ENCODE measurements at regions not wholly inside any gene's neighbourhood (a gene's known extent, or its start where the extent isn't known, plus 50 kb on each side); places are given as distances from the start of the nearest gene placed in this dataset.

DNA sequence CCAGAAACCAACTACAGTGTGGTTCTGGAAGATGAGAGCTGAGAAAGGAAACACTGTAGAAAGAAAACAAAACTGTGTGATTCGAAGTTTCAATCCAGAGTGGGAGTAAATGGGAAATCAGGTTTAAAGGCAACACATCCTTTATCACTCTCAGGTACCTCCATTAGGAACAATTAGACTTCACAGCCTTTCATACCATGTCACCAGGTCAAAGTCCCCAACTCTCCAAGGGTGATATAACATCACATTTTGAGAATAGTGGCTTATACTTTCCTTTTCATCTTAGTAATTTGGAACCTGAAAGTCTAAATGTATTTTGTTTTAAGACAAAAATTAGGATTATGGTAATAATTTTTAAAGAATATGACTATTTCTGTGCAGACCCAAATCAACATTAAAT, 194.9 kb upstream of the WWC1 start:
- no peaks in the 10 kb centered on the region for H3K36me3 Mint-ChIP-seq
- ATAC-seq (no peak), DNase-seq (ENCODE audit: low spot score) (no peak)
- no peaks in the 10 kb centered on the region for H3K4me1 Mint-ChIP-seq
- POLR2A ChIA-PET = no interaction called here
- no peak overlapping the region for H3K4me3 Mint-ChIP-seq
- CTCF ChIA-PET = no interaction called here
- H3K27me3 Mint-ChIP-seq (ENCODE audit: low read depth) = no peaks in the 10 kb centered on the region; the same call in 1 of the 2 replicates
- TF ChIP-seq NR2C2 (CRISPR knock-in tag; IDR thresholded peaks at IDR 0.05) = no peak
- TF ChIP-seq, protein P1, sequence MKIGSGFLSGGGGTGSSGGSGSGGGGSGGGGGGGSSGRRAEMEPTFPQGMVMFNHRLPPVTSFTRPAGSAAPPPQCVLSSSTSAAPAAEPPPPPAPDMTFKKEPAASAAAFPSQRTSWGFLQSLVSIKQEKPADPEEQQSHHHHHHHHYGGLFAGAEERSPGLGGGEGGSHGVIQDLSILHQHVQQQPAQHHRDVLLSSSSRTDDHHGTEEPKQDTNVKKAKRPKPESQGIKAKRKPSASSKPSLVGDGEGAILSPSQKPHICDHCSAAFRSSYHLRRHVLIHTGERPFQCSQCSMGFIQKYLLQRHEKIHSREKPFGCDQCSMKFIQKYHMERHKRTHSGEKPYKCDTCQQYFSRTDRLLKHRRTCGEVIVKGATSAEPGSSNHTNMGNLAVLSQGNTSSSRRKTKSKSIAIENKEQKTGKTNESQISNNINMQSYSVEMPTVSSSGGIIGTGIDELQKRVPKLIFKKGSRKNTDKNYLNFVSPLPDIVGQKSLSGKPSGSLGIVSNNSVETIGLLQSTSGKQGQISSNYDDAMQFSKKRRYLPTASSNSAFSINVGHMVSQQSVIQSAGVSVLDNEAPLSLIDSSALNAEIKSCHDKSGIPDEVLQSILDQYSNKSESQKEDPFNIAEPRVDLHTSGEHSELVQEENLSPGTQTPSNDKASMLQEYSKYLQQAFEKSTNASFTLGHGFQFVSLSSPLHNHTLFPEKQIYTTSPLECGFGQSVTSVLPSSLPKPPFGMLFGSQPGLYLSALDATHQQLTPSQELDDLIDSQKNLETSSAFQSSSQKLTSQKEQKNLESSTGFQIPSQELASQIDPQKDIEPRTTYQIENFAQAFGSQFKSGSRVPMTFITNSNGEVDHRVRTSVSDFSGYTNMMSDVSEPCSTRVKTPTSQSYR (CRISPR knock-in tag; IDR thresholded peaks at IDR 0.05) = no peak
- no peak for TF ChIP-seq ZNF423 (CRISPR knock-in tag; IDR thresholded peaks at IDR 0.05)
- TF ChIP-seq MXD4 (CRISPR knock-in tag; IDR thresholded peaks at IDR 0.05; ENCODE audit: borderline replicate concordance) = no peak
- no peak for TF ChIP-seq USF2 (CRISPR knock-in tag; IDR thresholded peaks at IDR 0.05)
- no peak for TF ChIP-seq GTF2I (CRISPR knock-in tag; conservative IDR thresholded peaks at IDR 0.05)
- no peak for TF ChIP-seq ZNF232 (CRISPR knock-in tag; IDR thresholded peaks at IDR 0.05)
- no peak for TF ChIP-seq ZMAT4 (CRISPR knock-in tag; IDR thresholded peaks at IDR 0.05)
- TF ChIP-seq ZNF121 (CRISPR knock-in tag; IDR thresholded peaks at IDR 0.05) = no peak
- no peak for TF ChIP-seq SOX15 (CRISPR knock-in tag; IDR thresholded peaks at IDR 0.05)
- TF ChIP-seq TEAD4 (CRISPR knock-in tag; IDR thresholded peaks at IDR 0.05) = no peak
- TF ChIP-seq OVOL2 (CRISPR knock-in tag; IDR thresholded peaks at IDR 0.05; ENCODE audit: borderline replicate concordance) = no peak
- TF ChIP-seq, protein P2, sequence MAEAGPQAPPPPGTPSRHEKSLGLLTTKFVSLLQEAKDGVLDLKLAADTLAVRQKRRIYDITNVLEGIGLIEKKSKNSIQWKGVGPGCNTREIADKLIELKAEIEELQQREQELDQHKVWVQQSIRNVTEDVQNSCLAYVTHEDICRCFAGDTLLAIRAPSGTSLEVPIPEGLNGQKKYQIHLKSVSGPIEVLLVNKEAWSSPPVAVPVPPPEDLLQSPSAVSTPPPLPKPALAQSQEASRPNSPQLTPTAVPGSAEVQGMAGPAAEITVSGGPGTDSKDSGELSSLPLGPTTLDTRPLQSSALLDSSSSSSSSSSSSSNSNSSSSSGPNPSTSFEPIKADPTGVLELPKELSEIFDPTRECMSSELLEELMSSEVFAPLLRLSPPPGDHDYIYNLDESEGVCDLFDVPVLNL (CRISPR knock-in tag; IDR thresholded peaks at IDR 0.05; ENCODE audit: borderline replicate concordance, low read depth) = no peak
- TF ChIP-seq, protein P3, sequence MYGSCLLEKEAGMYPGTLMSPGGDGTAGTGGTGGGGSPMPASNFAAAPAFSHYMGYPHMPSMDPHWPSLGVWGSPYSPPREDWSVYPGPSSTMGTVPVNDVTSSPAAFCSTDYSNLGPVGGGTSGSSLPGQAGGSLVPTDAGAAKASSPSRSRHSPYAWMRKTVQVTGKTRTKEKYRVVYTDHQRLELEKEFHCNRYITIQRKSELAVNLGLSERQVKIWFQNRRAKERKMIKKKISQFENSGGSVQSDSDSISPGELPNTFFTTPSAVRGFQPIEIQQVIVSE (CRISPR knock-in tag; IDR thresholded peaks at IDR 0.05; ENCODE audit: borderline replicate concordance) = no peak
- H3K9me3 Mint-ChIP-seq = peaks cover 7% of the 10 kb centered on the region
- no peak overlapping the region for H3K27ac Mint-ChIP-seq

DNA sequence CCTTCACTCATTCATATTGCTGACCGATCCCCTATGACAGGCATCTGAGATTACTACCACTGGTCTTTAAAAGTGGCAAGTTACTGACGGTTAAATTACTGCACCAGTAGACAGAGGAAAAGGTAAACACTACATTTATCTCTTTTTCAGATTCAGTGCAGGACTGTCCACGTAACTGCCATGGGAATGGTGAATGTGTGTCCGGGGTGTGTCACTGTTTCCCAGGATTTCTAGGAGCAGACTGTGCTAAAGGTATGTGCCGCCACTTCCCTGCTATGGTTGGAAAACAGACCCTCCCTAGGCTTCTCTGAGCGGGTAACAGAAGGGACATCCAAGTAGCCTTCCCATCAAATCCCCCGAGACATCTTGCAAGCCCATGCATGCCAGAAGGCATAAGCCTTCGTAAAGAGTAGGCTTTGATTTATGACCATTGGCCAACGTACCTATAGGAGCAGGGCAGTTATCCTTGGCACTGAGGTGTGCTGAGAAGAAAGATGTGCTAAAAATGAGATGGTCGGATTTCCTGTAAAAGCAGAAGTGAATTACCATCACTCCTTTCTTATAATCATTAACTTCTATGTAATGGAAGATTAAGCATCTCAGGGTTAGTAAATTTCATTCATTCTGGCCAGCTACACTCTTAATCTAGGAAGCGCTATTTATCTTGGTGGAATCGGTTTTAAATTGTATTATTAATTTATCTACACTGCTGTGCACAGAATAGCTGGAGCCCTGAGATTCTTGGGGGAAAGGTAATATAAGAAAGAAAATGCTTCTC, 193.4 kb upstream of the WWC1 start:
- Mint-ChIP-seq H3K27ac (no peak overlapping the region), H3K9me3 (peaks cover 7% of the 10 kb centered on the region), H3K4me3 (no peak overlapping the region), H3K4me1 (no peaks in the 10 kb centered on the region), H3K27me3 (ENCODE audit: low read depth) (no peaks in the 10 kb centered on the region), H3K36me3 (no peaks in the 10 kb centered on the region)
- ATAC-seq (no peak), DNase-seq (ENCODE audit: low spot score) (no peak)
- ChIA-PET CTCF (no interaction called here), POLR2A (no interaction called here)
- TF ChIP-seq, protein P4, sequence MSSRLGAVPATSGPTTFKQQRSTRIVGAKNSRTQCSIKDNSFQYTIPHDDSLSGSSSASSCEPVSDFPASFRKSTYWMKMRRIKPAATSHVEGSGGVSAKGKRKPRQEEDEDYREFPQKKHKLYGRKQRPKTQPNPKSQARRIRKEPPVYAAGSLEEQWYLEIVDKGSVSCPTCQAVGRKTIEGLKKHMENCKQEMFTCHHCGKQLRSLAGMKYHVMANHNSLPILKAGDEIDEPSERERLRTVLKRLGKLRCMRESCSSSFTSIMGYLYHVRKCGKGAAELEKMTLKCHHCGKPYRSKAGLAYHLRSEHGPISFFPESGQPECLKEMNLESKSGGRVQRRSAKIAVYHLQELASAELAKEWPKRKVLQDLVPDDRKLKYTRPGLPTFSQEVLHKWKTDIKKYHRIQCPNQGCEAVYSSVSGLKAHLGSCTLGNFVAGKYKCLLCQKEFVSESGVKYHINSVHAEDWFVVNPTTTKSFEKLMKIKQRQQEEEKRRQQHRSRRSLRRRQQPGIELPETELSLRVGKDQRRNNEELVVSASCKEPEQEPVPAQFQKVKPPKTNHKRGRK (CRISPR knock-in tag; IDR thresholded peaks at IDR 0.05; ENCODE audit: borderline replicate concordance) = no peak
- TF ChIP-seq, protein P1 (CRISPR knock-in tag; IDR thresholded peaks at IDR 0.05) = no peak
- no peak for TF ChIP-seq TEAD1 (CRISPR knock-in tag; IDR thresholded peaks at IDR 0.05)
- TF ChIP-seq ATF1 (CRISPR knock-in tag; IDR thresholded peaks at IDR 0.05) = no peak
- TF ChIP-seq, protein P5, sequence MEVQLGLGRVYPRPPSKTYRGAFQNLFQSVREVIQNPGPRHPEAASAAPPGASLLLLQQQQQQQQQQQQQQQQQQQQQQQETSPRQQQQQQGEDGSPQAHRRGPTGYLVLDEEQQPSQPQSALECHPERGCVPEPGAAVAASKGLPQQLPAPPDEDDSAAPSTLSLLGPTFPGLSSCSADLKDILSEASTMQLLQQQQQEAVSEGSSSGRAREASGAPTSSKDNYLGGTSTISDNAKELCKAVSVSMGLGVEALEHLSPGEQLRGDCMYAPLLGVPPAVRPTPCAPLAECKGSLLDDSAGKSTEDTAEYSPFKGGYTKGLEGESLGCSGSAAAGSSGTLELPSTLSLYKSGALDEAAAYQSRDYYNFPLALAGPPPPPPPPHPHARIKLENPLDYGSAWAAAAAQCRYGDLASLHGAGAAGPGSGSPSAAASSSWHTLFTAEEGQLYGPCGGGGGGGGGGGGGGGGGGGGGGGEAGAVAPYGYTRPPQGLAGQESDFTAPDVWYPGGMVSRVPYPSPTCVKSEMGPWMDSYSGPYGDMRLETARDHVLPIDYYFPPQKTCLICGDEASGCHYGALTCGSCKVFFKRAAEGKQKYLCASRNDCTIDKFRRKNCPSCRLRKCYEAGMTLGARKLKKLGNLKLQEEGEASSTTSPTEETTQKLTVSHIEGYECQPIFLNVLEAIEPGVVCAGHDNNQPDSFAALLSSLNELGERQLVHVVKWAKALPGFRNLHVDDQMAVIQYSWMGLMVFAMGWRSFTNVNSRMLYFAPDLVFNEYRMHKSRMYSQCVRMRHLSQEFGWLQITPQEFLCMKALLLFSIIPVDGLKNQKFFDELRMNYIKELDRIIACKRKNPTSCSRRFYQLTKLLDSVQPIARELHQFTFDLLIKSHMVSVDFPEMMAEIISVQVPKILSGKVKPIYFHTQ (CRISPR knock-in tag; IDR thresholded peaks at IDR 0.05) = no peak
- no peak for TF ChIP-seq EMX1 (CRISPR knock-in tag; IDR thresholded peaks at IDR 0.05)
- TF ChIP-seq, protein P6, sequence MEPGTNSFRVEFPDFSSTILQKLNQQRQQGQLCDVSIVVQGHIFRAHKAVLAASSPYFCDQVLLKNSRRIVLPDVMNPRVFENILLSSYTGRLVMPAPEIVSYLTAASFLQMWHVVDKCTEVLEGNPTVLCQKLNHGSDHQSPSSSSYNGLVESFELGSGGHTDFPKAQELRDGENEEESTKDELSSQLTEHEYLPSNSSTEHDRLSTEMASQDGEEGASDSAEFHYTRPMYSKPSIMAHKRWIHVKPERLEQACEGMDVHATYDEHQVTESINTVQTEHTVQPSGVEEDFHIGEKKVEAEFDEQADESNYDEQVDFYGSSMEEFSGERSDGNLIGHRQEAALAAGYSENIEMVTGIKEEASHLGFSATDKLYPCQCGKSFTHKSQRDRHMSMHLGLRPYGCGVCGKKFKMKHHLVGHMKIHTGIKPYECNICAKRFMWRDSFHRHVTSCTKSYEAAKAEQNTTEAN (CRISPR knock-in tag; IDR thresholded peaks at IDR 0.05) = no peak
